ENCODE measurements at regions not wholly inside any gene's neighbourhood (a gene's known extent, or its start where the extent isn't known, plus 50 kb on each side); places are given as distances from the start of the nearest gene placed in this dataset.
"Not testable (repeated sequence)": the region's sequence is repeated elsewhere in the genome, so short reads cannot be mapped to it uniquely, and the experiment has no call there.

DNA sequence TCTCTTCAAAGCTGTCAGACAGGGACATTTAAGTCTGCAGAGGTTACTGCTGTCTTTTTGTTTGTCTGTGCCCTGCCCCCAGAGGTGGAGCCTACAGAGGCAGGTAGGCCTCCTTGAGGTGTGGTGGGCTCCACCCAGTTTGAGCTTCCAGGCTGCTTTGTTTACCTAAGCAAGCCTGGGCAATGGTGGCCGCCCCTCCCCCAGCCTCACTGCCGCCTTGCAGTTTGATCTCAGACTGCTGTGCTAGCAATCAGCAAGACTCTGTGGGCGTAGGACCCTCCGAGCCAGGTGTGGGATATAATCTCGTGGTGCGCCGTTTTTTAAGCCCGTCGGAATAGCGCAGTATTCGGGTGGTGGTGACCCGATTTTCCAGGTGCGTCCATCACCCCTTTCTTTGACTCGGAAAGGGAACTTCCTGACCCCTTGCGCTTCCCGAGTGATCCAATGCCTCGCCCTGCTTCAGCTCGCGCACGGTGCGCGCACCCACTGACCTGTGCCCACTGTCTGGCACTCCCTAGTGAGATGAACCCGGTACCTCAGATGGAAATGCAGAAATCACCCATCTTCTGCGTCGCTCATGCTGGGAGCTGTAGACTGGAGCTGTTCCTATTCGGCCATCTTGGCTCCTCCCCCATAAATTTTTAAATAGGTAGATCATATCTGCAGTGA is 785.1 kb downstream of the TDRD15 start:
- not testable (repeated sequence) for DNase-seq

DNA sequence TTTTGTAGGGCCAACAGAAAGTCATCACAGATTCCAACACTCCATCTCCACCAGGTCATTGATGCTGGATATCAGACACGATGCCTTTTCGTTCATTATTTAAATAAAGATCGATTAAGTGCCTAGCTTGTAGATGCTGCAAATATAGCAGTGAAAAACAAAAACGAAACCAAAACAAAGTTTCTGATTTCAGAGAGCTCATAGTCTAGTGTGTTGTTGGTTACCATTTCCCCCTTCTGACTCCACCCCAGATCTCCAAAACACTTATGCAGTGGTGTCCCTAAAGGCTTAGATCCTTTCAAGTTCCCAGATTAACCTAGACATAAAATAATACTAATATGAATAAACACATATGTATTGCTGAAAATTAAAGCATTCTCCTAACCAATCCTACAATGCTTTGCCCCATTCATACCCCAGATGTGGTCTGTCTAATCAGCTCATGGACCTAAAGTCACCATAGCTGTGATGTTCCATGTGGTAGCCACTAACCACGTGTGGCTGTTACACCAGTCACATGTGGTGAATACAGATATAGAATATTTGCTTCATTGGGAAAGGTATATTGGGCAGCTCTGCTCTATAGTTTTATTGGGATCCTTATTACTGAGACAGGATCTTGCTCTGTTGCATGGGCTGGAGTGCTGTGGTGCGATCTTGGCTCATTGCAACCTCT is 787.2 kb downstream of the TDRD15 start:
- DNase-seq, result no peak

GRCh38 chr2:21912405-21912804 is 788.6 kb downstream of the TDRD15 start:
- no peak for DNase-seq

DNA sequence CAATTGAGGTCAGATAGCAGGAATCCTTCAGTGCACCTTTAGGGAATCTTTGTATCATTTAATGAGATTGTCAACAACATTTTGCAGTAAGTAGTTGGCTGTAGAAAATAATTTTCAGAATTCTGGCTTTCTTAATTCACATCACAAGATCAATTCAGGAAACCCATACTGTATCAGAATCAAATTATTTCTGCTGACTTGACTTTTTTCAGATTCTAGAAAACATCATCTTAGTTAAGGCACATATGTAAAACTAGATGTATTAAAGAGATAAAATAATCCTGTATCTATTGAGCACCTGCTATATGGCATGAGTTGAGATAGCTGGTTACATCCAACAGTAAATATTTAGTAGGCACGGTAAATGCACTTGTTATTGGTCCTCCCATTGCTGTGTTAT is 791.4 kb downstream of the TDRD15 start:
- DNase-seq, result no peak

GRCh38 chr2:21916934-21917522 is 793.3 kb downstream of the TDRD15 start:
- no peak for DNase-seq

- DNase-seq, result no peak
These were observed 797.0 kb downstream of the TDRD15 start for GRCh38 chr2:21920721-21921120.

- DNase-seq, result no peak
These were observed 801.0 kb downstream of the TDRD15 start for GRCh38 chr2:21924640-21925285.

DNA sequence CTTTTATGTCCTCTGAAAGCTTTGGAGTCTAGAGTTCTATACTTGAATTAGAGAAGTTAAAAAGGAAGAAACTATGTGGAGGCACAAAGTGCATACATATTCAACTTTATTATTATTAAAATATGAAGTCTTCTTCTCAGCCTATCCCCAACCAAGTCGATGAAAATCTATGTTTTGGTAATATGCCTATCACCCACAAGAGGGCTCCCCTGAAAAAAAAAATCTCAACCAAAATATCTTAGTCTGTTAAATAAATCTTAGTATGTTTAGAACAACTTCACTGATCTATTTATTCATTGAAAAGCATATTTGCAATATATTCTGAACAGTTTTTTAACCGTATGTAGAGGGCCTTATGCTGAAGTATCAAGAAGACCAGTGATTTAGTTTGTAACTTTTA is 804.5 kb downstream of the TDRD15 start:
- no peak for DNase-seq

DNA sequence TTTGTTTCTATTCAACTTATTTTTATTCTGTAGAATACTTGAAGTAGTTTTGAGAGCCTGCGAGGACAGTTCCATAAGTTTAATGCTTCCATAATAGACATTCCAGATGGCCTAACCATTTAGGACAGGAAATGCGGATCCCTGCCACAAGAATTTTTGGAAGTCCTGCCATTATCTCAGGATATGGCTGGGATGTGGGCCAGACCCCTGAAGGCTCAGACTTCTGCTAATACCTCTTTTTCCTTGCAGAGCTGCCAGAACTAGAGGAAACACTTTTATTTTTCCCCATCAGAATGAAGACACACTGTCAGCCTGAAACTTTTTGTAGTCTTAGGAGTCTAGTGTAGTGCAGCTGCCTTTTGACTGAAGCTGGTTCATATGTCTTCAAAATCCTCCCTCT is 806.5 kb downstream of the TDRD15 start:
- DNase-seq, result no peak

- DNase-seq, result no peak
These were observed 816.2 kb downstream of the TDRD15 start for GRCh38 chr2:21939967-21940366.

DNA sequence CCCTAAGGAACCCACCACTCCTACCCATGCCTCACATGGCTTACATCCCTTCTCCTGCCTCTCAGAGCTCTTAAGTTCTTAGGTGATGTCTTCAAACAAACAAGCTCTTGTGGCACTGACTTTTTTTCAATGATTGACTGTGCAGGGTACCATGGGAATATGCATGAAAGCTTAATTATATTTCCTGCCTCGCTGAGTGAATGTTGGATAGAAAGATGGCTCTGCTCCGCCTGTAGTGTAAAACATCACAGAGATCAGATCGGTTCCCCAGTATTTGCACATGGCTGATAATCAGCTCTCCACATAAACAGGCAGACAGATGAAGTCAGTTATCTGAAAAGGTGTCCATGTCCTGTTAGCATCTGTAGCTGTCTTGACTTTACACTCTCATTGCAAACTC is 820.8 kb downstream of the TDRD15 start:
- DNase-seq, result no peak

GRCh38 chr2:21945658-21946057 is 821.9 kb downstream of the TDRD15 start:
- no peak for DNase-seq

DNA sequence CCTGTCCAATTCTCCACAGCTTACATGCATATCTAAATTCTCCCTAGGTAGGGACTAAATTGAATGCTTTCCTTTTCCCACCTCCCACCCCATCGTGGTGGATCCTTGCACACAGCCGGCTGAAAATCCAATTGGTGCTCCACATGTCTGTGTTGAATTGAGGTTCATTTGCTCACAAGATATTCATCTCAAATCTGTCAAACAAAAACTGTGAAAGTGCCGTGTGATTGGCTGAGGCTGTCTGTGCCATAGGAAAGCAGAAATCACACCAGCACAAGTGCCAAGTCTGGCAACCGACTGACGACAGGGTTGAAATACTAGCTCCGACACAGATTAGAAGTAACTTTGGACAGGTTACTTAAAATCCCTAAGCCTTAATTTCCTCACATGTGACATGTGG is 823.3 kb downstream of the TDRD15 start:
- no peak for DNase-seq

DNA sequence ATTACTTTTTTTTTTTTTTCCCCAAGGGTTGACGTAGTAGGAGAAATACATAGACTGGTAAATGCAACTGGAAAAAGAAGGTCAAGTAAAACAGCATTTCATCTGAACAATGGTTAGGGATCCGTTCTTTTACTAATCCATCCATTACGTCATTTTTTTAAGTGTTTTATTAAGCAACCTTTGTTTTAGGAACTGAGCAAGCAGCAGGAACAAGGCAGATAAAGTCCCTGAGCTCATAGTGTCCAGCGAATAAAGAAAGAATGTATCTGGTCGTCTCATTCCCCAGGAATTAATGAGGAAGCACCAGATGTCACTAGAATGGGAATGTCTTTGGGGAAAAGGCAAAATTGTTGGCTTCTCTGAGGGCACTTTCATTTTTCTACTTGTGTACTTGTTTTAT is 842.4 kb downstream of the TDRD15 start:
- no peak for DNase-seq

DNA sequence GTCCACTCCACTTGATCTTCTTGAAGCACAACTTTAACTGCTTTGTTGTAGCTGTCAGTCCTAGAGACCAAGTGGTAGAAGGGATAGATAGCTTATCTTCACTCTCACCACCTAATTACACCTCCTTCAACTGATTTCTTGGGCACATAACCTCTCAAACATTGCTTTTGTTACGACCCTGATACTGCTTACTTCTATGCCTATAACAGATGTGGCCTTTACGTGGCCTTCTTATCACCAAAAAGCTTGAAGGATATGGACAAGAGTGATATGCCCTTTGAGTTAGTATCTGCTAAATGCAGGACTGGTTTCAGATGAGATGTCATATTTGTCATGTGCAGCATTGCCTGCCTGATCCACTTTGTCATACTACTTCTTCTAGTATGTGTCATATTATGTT is 847.2 kb downstream of the TDRD15 start:
- no peak for DNase-seq

GRCh38 chr2:21972586-21972985 is 848.8 kb downstream of the TDRD15 start:
- no peak for DNase-seq

GRCh38 chr2:21981127-21981526 is 857.4 kb downstream of the TDRD15 start:
- no peak for DNase-seq

DNA sequence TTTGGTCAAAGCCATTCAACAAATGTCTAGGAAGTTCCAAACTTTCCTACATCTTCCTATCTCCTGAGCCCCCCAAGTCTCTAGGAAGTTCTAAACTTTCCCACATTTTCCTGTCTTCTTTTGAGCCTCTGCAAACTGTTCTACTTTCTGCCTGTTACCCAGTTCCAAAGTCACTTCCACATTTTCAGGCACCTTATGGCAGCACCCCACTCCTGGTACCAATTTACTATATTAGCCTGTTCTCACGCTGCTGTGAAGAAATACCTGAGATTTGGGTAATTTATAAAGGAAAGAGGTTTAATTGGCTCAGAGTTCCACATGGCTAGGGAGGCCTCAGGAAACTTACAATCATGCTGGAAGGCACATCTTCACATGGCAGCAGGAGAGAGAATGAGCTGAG is 869.2 kb downstream of the TDRD15 start:
- DNase-seq, result no peak

DNA sequence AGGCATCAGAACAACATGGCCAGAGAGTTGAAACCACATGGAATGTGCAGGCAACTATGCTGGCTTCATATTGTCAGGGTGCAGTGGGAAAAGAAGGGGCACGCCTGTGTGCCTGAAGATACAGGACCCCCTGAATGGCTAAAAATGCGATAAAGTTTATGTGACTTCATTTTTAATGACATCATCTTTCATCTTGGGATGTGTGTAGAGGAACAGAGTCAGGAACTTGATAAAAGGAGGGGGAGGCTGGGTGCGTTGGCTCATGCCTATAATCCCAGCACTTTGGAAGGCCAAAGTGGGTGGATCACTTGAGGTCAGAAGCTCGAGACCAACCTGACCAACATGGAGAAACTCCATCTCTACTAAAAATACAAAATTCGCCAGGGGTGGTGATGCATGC is 872.6 kb downstream of the TDRD15 start:
- DNase-seq, result no peak

DNA sequence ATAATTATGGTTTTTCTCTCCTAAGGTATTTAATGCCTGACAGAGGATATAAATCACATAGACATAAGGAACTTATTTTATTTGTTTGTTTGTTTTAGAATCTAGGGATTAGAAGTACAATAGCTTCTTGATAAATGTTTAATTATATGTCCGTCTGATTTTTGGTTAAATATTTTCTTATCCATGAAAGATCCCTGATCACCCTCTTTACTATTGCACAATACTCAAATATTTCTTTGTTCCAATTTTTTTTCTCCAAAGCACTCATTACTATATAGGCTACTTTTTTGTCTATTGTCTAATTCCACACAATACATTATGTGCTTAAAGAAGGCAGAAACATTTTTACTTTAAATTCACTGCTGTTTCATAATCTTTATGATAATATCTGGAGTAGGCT is 875.8 kb downstream of the TDRD15 start:
- DNase-seq, result no peak

- no peak for DNase-seq
These were observed 878.3 kb downstream of the TDRD15 start for GRCh38 chr2:22002066-22002465.

- DNase-seq, result no peak
These were observed 879.5 kb downstream of the TDRD15 start for GRCh38 chr2:22003270-22003669.

- DNase-seq, result no peak
These were observed 887.3 kb downstream of the TDRD15 start for GRCh38 chr2:22011048-22011447.
